Retina (tissue), 1 donor: ENCODE measurements at regions not wholly inside any gene's neighbourhood (a gene's known extent, or its start where the extent isn't known, plus 50 kb on each side); places are given as distances from the start of the nearest gene placed in this dataset.

Experiments used
- DNase-seq: peaks from one replicate; pipeline ENCODE4 v3.0.0-alpha.2; 2016

DNA sequence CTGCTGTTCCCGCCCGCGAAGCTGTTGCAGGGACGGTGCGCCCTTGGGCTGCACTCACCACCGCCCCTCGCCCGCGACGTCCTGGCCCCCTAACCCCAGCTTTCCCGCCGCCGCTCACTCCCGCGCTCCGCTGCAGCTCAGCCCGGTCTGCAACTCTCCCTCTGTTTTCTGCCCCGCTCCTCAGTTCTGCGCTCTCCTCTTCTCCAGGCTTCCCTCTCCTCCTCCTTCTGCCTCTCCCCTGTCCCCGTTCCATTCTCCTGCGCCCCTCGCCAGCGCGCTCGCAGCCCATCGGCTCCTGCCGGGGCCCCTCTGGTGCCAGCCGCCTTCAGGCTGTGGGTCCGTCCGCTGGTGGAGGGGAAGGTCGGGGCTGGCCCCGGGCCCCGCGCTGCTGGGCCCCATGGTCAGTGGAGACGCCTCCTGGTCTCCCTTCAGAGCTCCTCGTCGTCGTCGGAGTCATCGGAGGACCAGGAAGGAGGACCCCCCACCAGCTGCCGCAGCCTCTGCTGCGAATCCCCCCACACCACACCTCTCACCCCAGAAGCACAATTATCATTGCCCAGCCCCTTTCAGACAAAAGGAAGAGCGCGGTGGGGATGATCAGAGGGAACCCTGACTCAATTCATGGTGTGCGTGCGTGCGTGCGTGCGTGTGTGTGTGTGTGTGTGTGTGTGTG, 223.2 kb upstream of the FOXF1 start:
- peak; percentile 68 for DNase-seq

- no peak for DNase-seq
These were observed 222.6 kb upstream of the FOXF1 start for GRCh38 chr16:86287664-86288201.

DNA sequence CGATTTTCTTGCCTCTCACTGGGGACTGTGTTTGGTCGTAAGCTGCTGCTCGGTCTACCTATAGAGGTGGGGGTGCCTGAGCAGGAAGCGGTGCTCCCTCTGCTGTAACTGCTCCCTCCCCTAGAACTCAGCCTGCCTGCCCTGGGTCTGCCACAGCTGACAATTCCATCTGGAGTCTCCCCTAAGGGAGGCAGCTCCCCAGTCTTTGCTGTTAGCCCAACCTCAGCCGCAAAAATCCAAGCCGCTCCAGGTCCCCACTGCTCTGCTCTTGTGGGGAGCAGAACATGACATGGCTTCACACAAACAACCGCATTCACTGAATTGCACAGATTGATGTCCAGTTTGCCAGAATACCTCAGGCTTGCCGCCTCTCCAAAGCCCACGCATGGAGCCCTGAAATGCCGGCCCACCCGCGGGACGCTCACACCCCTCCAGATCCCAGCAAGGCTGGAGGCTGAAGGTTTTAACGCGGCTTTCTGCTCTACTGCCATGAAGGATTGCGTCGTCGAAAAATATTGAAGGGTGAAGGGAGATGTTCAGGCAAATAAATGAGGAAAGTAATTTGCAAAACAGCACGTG, 221.5 kb upstream of the FOXF1 start:
- peak; percentile 63 for DNase-seq

DNA sequence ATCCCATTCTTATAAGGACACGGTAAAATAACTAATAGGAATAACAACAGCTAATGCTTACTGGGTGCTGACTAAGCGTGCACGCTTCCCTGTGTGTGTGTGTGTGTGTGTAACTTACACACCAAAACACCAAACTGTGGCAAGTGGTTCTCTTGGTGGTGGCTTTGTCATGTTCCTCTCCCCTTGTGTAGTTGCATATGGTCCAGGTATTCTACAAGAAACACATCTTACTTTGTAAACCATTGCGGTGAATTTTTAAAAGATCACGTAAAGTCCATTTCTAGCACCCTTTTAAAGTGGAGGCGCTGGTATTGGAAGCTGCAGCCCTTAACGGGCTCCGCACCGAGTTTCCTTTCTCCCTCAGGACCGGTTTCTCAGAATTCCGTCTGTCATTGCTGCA, 221.0 kb upstream of the FOXF1 start:
- peak; percentile 40 for DNase-seq

GRCh38 chr16:86289907-86290306, 220.4 kb upstream of the FOXF1 start:
- DNase-seq, result peak; percentile 47

DNA sequence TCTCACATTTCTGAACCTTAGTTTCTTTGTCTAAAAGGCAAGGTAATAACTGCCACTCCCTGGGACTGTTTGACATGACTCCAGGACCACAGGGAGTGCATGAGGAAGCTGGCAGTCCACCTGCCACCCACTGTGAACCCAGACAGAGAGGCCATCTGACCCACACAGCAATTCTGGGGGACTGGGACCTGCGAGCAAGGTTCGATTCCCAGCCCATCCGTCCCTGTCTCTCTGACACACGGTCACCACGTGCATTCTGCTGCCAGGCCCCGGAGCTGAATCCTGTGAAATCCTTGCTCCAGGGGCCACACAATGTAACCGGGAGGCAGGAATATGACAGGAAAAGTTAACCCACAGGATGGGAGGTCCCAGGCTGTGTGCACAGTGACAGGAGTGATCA, 218.8 kb upstream of the FOXF1 start:
- no peak for DNase-seq

DNA sequence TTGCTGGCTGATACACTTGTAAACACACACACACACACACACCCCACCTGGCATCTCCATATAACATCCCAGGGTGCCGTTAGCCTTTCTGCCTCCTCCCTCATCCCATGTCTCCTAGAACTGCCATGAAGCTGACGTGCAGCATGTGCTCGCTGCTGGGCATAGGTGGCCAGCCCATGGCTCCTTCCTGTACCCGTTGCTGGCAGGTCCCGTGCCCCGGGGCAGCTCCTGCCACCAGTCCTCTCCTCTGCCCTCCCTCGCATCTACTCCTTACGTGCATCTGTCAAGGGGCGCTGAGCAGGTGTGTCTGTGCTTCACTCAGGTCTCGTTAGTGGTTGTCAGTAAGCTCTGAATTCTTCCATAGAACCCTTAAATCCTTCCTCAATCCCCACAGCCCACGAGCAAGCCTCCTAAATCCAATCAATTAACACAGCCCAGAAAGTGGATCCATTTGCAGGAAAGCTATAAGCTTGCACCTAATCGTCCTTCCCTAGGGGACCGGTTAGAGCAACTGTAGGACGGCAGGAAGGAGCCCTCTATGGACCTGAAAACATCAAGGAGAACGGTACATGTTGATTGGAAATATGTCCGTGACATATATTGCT, 218.1 kb upstream of the FOXF1 start:
- no peak for DNase-seq

DNA sequence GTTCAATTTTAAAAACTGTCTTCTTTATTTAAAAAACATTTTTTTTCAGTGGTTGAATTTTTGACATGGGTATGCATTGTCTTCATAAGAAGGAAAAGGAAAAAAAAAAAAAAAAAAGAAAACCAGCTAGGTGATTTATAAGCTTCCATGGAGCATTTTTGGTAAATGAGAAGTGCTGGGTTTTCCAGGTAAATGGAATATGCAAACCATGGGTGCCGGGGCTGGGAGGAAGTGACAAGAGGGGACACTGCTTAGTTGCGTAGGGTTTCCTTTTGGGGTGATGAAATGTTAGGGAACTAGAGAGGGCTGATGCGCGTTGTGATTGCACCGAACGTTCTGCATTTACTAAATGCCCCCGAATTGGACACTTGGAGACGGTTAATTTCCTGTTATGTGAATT, 217.4 kb upstream of the FOXF1 start:
- no peak for DNase-seq

DNA sequence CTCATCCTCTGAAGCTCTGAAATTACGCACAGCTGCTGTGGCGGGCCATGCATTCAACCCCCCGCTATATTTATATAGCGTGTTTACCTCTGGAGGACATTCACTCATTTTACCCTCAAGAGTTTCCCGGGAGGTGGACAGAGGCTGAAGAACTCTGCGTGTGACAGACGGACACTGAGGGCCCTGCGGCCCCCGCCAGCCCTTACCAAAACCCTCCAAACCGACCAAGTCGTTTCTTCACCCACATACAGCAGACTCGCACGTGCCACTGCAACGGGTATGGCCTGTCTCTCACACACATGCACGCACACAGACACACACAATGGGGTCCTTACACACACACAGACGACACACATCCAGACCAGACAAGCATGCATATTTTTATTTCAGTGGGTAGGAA, 216.4 kb upstream of the FOXF1 start:
- no peak for DNase-seq

- DNase-seq, result peak; percentile 35
These were observed 215.7 kb upstream of the FOXF1 start for GRCh38 chr16:86294535-86295196.

DNA sequence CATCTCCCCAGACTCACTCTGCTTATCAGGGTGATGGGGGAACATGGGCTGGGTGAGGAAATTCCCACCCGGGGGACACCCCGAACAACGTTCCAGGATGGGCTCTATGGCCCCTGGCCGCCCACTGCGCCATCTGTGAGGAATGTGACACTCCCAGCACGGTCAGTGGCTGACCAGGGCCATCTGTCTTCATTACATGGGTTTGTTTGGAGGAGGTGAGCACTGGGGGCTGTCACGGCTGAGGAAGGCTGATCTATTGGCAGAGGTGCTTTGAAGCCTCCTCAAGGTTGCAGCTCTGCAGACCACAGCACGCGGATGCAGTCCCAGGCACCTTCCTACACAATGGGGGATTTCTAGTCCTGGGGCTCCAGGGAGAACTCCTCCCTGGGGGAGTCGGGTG, 214.1 kb upstream of the FOXF1 start:
- DNase-seq, result peak; percentile 22

DNA sequence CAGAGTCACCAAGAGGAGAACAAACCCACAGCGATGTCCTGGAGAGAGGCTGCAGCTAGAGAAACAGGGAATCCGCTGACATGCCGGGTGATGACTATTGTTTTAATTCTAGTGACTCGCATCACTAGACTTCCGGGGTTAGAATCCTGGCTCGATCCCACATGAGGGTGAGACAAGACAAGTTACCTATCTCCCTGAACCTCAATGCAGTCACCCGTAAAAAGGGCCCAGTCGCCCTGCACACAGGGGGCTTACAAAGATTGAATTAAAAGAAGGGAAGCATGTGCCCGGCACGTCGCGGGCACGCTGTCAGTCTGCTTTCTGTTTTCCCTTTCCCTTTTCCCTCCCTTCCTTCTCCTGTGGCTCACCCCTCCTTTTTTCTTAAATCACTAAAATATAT, 212.9 kb upstream of the FOXF1 start:
- DNase-seq, result peak; percentile 52

DNA sequence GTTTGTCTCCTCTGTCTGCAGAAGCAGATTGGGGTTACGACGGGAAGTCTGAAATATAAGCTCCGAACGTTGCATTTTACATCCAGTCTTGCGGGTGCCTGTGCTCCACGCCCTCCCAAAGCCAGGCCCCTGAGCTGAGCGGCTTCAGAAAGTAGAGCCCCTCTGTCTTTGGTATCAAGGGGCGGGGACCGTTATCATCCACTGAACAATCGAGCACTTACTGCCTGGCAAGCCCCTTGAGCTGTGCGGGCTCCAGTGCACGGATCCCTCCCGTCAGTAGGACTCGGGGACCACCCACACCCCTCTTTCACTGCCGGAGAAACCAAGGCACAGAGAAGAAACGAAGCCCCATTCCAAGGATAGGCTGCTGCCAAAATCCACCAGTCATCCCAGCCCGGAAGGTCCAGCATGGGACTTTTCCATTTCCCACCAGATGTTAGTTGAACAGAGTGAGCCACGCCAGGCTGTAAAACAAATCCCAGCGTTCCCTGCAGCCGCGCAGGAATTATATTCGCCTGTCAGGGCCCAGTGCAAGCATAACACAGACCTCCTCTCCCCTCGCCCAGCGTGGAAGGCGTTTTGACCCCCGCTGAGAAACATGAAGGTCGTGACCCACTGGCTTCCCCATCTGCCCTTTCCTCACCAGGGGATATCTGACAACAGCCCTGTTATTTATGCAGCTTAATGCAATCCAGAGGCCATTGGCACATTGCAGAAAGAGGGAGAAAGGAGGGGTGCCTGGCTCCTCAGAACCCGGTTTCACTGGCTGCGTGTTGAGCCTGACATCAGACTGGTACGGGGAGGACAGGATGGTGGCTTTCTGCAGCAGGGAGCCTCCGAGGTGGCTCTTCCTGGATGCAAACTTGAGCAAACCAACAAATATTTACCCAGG, 212.2 kb upstream of the FOXF1 start:
- DNase-seq, result peak; percentile 82

GRCh38 chr16:86298758-86299134, 211.6 kb upstream of the FOXF1 start:
- DNase-seq, result no peak

DNA sequence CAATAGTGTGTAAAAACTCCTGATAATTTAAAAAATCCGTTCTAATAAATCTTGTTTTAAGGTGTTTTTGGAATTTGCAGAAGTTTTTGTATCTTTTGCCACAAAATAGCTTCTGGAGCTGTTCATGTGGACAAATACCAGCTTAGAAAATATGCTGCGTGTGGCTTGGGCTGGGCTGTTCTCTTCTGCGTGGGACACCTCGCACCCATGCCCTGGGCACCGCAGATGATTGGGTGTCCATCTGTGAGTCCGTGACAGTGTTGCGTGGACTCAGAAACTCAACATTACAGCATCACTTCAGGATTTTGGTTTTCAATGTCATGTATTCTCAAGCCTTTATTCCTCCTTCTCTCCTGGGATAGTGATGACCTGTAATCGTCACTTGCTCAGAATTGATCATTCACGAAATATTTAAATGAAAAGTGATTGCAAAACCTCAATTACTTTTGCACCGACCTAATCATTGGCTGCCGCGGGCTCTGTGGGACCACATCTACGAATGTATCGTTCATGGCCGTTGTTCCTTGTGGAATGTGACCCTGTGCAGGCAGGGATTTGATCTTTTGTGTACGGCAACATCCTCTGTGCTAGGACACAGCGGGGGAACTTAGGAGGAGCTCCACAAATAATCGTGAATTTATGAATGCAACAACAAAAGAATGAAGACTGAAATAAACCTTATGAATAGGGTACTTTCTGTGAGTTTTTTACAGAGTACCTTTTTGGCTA, 210.3 kb upstream of the FOXF1 start:
- no peak for DNase-seq

- peak; percentile 71 for DNase-seq
These were observed 209.4 kb upstream of the FOXF1 start for GRCh38 chr16:86300746-86301481.

- no peak for DNase-seq
These were observed 207.8 kb upstream of the FOXF1 start for GRCh38 chr16:86302421-86303109.

DNA sequence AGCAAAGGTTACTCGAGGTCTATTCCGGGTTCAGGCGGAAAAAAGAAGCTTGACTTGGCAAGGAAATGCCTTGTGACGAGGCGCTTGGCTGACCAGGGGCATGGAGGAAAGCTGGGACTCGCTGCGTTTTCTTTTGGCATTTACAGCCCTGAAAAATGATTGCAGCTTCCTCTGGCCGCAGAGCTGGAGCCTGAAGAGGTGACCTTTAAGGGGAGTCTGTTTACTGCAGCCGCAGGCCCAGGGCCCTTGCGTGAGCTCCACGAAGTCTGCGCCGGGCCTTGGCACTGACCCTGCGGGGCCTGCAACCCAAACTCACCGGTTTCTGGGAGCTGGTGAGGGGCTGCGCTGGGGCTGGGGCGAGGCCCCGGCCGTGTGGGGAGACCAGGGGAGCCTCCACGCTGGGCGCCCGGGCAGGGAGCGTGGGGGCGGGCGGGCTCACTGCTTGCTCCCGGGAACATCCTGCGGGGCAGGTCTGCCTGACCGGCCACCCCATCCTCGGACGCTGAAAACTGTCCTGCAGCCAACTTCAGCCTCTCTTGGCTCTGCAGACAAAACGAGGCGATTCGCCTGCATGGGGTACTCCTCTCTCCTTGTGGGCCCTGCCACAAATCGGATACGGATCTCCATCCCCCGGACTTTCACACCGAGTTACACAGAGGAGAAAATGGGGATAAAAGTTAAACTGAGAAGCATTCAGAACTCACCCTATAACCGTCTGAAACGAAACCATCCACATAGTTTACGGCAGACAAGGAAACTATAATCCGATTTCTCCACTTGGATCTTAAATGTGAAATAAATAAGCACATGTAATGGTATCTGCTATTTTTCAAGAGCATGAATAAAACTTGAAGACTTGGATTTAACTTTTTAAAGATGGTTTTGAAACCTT, 206.3 kb upstream of the FOXF1 start:
- DNase-seq, result no peak

DNA sequence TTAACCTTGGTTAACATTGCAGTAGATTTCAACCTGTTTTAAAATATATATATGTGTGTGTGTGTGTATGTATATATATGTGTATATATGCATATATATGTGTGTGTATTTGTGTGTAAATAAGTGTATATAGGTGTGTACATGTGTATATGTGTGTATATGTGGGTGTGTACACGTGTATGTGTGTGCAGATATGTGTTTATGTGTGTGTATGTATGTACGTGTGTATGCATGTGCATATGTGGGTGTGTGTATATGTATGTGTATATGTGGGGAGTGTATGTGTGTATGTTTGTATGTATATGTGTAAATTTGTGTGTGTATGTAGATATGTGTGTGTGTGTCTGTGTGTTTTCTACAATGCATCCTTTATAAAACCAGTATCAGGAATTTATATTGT, 205.5 kb upstream of the FOXF1 start:
- DNase-seq, result no peak

GRCh38 chr16:86305440-86305839, 204.9 kb upstream of the FOXF1 start:
- DNase-seq, result no peak
